Middle frontal gyrus (tissue), 1 donor: ENCODE measurements at regions not wholly inside any gene's neighbourhood (a gene's known extent, or its start where the extent isn't known, plus 50 kb on each side); places are given as distances from the start of the nearest gene placed in this dataset.
"Not testable (repeated sequence)": the region's sequence is repeated elsewhere in the genome, so short reads cannot be mapped to it uniquely, and the experiment has no call there.

Experiments
- DNase-seq: peaks from one replicate; pipeline ENCODE4 v3.0.0-alpha.2; 2015; ENCODE audit warnings: low spot score; ENCODE audit errors: extremely low spot score

DNA sequence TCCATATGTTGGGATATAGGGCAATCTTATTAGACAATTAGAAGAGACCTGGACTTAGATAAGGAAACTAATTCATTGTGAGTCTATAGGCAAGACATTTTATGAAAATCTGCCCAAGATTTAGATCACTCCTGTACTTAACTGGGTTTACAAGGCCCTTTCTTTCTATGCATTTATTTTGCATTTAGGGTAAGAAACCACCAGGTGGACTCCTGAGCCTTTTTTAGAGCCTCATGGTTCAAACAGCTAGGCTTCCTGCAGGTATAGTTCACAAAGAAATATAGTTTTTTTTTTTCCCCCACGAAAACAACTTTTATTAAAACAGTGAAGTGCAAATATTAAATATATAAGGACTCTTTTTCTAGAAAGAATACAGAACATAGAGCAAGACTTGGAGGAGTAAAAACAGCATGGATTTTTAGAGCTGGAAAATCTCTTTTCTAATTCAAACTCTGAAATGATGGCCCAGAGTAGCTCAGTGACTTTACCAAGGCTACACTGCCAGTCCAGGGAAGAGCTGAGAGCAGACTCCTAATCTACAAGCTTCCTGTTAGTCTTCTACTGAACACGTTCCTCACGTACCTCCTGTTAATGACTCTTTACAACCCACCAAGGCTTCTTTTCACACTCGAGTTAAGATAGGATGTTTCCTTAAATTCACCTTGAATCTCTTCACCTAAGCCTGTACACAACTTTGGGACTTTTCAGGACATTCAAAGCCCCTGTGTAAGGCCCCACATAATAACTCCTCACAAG lies 400.9 kb upstream of the ATP11B start:
- no peak for DNase-seq

DNA sequence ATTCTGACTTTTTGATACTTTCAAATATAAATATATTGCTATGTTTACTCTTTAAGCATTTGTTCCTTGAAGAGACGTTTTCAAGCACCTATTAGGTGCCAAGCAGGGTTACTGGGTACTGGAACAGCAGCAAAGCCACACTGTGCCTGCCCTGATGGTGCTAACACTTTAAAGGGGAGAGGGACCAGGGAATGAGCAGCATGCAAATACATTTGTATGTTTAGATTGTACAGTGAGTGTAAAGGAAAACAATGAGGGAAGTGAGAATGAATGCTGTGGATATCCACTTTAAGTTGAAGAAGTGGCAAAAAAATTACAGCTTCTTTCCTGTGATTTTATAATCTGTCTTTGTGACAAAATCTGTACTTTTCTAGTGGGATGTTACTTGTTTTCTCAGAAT lies 400.2 kb upstream of the ATP11B start:
- DNase-seq = no peak

DNA sequence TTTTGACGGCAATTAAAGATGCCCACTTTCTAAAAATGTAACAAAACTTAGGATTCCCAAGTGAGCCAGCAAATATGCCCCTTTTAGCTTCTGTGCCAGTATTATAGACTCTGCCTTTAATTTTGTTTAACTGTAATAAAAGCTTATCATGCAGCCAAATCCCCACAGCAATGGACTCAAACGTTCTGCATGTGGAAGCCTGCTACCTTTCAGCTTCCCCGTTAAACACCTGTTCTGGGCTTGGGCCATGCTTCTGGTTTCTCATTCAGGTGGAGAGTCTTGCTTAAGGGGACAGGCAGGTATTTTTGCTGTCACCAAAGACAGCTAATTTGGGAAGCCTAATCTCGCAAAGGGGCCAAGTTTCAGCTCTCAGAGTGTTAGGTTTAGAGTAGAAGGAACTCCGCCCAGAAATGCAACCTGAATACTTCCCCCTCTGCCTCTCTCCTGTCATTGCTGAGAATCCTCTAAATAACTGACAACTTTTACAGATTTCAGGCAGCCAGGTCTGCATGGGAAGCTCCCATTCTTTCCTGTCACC lies 399.4 kb upstream of the ATP11B start:
- no peak for DNase-seq

DNA sequence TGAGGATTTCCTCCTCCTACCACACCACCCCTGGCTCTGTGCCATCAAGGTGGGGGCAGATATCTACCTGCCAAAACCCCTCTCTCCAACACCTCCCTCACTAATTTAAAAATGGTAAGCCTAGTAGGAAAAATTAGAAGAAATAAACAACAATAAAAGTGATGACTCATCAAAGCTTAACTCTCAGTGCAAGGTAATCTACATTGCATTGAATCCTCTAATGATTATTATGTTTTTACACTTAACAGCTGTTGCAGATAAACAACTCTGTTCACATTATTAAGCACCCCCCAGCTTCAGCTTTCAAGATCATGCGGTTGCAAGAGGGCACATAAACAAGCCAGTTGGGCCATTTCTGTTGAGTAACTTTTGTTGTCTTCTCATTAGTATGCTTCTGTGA lies 396.1 kb upstream of the ATP11B start:
- DNase-seq = no peak

DNA sequence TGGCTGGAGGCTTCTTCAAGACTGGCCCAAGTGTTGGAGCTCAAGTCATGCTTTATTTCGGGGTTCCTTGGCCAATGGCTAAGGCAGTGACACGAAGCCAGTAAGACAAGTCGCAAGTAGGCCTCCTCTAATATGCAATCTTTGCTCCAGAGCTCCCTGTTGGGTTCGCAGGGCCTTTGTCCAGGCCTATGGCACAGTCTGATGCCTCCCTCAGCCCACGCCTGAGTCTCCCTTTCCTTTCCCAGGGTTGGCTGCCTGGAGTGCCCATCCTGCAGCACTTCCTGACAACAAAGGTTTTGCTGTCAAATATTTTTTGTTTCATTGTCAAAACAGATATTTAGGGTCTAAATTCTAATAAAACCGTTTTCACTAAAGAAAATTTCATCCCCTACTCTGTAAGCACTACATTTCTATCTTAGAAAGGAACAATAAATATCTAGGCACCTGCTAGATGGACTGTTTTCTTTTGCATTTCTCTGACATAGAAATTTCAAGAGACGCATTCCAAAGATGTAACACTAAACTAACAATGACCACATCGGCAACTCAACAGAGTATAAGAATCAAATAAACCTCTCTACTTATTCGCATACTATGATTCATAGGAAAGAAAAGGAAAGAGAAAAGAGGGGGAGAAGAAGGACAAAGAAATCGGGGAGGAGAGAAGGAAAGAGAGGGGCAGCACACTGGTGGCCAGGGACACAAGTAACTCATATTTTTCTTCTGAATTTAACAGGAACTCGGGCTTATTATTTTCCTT lies 393.1 kb upstream of the ATP11B start:
- no peak for DNase-seq

DNA sequence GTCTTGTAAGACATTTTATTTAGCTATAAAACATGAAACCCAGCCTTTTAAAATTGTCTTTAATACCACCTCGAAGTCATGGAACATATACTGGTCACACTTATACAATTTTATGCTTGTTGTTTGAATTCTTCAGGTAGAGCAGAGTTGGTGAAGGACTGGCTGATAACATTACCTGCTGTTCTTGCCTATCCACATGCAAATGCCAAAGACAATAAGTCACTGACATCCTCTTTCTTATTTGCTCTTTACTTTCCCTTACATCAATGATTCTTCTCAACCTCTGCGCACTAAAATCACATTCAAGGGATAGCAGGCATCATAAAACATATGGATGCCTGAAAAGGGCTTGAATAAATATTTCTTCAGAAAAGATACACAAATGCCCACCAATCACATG lies 392.5 kb upstream of the ATP11B start:
- DNase-seq = no peak

DNA sequence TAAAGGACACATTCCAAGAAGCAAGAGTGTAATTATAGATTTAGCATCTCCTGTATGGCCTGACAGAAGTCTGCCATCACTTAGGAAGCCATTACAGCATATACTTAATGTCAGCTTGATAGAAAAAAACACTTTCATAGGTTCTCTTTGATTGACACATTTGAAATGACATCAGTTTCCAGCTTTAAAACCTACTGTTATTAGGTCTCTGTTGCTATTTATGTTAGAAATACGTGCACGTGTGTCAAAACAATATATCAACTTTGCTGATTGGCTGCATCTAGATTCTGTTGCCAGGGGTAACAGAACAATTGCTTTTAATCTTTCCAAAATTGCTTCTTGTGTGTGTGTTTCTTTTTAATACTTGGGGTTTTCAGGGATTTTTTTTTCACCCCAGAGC lies 389.3 kb upstream of the ATP11B start:
- no peak for DNase-seq

DNA sequence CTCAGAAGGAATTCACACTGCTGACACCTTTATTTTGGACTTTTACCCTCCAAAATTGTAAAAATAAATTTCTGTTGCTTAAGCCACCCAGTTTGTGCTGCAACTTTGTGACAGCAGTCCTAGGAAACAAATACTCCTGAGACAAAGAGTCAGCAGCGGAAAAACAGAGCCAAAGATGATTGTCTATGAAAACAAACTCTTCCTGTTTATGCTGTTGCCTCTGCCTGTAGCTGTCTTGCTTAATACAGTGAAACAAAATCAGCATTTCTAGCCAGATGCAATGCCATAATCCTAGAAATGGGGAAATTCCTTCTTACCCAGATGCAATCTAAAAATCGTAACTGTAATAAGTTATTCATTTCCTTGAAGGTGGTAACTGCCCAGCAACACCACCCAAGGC lies 387.5 kb upstream of the ATP11B start:
- DNase-seq = no peak

DNA sequence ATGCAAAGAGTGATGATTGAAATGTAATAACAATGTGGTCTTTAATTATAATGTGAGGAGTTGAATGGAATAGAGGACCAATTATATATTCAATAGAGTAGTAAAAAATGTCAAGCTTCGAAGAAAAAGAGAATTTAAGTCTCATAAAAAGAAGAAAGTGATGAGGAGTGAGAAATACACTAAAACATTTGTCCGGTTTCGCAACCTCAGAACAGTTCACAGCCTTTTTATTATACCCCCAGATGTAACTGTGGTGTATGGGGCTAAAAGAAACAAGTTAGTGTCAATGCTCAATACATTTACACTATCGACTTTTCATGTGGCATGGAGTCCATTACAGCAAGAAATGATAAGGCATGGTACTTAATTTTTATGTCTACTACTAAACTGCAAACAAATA lies 386.5 kb upstream of the ATP11B start:
- DNase-seq = no peak

DNA sequence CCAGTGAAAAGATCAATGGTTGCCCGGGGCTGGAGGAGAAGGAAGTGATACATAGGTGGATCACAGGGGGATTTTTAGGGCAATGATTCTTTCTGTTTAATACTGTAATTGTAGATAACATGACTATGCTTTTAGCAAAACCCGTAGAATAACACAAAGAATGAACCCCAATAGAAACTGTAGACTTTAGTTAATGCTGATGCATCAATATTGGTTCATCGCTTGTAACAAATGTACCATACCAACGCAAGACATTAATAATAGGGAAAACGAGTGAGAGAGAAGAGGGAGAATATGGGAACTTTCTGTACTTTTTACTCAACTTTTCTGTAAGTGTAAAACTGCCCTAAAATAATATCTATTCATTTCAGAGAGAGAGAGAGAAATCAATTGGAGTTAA lies 383.3 kb upstream of the ATP11B start:
- no peak for DNase-seq

DNA sequence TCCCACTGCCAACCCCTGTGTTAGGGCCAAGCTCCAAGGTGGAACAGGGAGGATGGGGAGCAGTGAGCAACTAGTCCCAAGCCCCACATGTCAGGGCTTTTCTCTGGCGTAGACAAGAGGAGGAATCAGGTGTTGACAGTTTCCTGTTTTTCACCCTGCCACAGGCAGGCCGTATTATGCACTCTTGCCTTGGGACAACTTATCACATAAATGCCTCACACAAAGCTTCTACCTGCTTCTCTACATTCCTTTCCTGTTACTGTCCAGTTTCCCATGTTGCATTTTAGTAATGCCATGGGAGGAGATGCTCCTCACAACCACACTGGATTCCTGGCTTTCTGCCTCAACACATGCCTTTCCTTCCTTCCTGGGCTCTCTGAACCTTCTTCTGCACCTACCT lies 381.2 kb upstream of the ATP11B start:
- no peak for DNase-seq

DNA sequence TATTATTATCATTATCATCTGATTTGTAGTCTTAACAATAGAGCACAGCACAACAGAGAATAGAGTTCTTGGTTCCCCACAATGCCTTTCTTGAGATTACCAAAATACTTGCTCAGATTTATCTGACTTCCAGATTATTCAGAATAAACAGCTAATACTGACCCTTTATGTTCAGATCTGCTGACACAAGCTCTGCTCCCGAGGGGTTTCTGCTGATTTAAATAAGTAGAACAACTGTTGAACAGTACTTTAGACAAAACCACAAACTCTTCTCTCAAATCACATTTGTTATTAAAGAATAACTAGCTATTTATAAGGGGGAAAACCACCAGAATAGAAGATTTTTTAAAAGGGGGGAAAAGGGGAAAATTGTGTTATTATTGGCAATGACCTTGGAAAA lies 380.2 kb upstream of the ATP11B start:
- no peak for DNase-seq

DNA sequence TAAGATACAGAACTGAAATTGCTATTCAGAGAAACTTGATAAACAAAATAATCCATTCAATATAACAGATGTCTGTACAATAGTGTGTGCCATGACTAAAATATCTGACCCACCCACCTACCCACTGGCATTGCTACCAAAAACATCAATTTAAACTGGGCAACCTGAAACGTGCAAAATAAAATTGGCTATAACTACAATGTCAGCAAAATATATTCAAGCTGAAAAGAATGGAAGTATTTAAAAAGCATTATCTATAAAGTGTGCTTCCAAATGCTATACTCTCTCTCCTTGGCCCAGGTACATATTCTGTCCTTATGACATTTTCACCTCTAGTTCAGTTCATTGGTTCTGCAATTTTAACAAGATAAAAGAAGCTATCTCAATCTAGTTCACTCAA lies 379.6 kb upstream of the ATP11B start:
- no peak for DNase-seq

DNA sequence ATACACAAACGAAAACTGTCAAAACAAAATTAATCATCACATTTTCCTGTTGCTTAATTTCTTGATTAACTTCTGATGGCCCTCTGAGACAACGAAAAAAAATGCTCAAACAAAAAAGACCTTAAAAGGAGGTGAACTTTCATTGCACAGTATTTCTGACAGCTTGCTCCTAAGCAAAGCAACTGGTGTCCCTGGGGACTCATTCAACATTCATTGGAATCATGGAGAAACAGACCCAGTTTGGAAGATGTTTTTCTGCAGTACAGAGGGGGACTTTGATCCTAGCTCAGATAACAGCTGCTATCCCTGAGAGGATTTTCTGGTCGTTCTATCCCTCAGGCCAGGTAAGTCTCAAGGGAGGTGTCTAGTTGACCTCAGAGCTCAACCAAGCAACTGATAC lies 378.7 kb upstream of the ATP11B start:
- DNase-seq = no peak

DNA sequence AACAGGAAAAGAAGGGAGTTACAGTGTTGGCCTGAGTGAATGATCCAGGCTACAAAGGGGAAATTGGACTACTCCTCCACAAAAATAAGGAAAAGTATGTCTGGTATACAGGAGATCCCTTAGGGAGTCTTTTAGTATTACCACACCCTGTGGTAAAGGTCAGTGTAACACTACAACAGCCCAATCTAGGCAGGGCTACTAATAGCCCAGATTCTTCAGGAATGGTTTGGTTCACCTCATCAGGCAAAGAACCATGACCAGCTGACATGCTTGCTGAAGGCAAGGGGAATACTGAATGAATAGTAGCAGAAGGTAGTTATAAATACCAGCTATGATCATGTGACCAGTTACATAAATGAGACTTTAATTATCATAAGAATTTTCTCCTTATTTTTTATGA lies 372.6 kb upstream of the ATP11B start:
- DNase-seq = no peak

DNA sequence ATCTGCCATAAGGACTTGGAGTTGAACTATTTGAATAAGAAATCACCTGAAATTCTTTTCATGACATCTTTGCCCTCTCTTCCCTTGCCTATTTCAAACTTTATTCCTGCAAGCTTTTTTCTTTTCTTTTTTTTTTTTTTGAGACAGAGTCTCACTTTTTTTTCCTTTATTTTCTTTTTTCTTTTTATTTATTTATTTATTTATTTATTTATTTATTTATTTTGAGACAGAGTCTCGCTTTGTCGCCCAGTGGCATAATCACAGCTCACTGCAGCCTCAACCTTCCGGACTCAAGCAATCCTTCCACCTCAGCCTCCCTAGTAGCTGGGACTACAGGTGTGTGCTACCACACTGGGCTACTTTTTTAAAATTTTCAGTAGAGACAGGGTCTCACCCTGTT lies 369.3 kb upstream of the ATP11B start:
- DNase-seq = no peak

DNA sequence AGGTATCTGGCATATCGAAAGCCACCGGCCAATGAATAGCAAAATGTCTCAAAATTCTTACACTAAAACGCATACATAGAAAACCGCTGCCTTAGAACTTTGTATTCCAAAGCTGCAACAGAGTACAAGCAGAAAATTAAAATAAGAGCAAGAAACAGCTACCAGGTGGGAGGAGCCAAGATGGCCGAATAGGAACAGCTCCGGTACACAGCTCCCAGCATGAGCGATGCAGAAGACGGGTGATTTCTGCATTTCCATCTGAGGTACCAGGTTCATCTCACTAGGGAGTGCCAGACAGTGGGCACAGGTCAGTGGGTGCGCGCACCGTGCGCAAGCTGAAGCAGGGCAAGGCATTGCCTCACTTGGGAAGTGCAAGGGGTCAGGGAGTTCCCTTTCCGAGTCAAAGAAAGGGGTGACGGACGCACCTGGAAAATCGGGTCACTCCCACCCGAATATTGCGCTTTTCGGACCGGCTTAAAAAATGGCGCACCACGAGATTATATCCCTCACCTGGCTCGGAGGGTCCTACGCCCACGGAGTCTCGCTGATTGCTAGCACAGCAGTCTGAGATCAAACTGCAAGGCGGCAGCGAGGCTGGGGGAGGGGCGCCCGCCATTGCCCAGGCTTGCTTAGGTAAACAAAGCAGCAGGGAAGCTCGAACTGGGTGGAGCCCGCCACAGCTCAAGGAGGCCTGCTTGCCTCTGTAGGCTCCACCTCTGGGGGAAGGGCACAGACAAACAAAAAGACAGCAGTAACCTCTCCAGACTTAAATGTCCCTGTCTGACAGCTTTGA lies 367.2 kb upstream of the ATP11B start:
- DNase-seq = not testable (repeated sequence)

DNA sequence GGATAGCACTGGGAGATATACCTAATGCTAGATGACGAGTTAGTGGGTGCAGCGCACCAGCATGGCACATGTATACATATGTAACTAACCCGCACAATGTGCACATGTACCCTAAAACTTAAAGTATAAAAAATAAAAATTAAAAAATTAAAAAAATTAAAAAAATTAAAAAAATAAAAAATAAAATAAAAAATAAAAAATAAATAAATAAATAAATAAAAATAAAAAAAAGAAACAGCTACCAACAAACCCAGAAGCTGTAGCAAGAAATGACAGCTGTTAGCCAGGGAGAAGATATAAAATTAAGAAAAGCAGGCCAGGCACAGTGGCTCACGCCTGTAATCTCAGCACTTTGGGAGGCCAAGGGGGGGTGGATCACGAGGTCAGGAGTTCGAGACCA lies 361.3 kb upstream of the ATP11B start:
- not testable (repeated sequence) for DNase-seq

DNA sequence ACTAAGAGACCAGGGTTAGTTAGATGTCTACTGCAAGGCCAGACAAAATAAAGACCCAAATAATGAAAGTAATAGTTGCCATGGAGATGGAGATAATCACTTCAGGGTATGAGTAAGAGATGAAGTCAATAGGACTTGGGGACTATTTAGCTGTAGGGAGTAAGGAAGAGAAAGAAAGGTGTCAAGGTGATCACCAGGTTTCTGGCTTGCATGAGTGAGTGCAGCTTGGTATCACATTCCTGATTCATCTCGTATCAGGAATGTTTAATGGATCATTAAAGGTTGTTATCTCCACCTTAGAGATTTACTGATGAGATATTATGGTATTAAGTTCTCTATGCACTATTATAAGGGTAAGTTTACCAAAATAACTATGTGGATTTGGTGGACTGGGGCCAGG lies 357.4 kb upstream of the ATP11B start:
- DNase-seq = no peak

DNA sequence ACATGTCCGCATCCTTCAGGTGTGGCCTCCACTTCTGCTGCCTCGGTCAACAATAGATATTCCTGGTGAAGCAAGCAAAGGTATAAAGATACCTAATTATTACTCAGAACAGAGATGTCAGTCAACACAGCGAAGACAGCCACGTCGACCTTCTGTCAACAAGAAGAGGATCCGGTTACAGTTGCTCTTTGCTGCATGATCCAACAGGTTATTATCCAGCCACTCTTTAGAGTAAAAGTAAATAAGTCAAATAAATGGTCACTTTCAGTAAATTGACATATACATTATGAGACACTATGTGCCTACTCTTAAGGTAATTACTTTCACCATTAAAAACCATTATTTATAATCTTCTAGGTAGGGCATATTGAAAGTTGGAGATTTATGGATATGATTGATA lies 356.8 kb upstream of the ATP11B start:
- DNase-seq = no peak

DNA sequence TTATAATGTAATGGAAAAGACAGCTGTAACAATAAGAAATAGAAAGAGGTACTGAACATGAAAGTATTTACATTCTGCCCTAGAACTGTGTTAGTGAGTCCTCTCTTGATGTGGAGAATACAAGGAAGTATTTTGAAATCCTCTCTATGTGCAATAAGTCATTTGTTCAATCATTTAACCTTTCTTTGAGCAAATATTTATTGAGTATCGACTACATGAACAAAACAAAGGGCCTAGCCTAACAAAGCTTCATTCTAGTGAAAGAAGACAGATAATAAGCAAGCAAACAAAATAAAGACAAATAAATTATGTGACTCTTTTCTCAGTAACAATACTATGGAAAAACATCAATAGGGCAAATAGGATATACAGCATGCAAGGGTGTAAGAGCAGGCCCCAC lies 354.9 kb upstream of the ATP11B start:
- no peak for DNase-seq

DNA sequence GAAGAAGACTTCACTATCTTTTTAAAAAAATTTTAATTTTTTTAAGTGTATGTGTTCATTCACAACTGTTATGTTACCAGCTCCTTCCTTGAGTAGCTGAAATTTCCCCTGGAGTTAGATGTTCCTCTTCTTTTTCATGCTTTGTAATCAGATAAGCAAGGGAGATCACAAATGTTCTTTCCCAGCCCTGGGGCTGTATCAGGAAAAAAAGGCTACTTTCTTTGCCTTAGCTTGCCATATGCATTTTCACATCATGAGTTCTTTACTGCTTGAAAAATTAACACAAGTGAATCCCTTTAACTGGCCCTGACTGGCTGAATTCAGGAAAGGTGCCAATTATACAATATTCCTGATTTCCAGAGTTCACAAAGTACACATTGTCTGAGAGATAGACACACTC lies 353.2 kb upstream of the ATP11B start:
- DNase-seq = no peak
